H9 (cell line): ENCODE measurements at regions not wholly inside any gene's neighbourhood (a gene's known extent, or its start where the extent isn't known, plus 50 kb on each side); places are given as distances from the start of the nearest gene placed in this dataset.

Source experiments
- DNase-seq: peaks from one replicate; pipeline ENCODE4 v3.0.0-alpha.2; 2017
- H2AFZ ChIP-seq: one replicate; pipeline ENCODE4 v1.6.1; 2013; ENCODE audit warnings: mild to moderate bottlenecking, low read length, control low read depth, moderate library complexity
- H2AK5ac ChIP-seq: 2 replicates; pipeline ENCODE4 v1.6.1; 2013; ENCODE audit warnings: low read length, control low read depth, mixed read lengths; ENCODE audit not compliant: insufficient read length
- H2BK120ac ChIP-seq: one replicate; pipeline ENCODE4 v1.6.1; 2013; ENCODE audit warnings: low read depth, mild to moderate bottlenecking, low read length, control low read depth, inconsistent platforms; ENCODE audit not compliant: poor library complexity, severe bottlenecking
- H2BK12ac ChIP-seq: 2 replicates; pipeline ENCODE4 v1.6.1; 2013; ENCODE audit warnings: low read length, control low read depth, mixed read lengths, low read depth; ENCODE audit not compliant: insufficient read length
- H2BK15ac ChIP-seq: 2 replicates; pipeline ENCODE4 v1.6.1; 2013; ENCODE audit warnings: low read depth, low read length, control low read depth
- H2BK20ac ChIP-seq: one replicate; pipeline ENCODE4 v1.6.1; 2013; ENCODE audit warnings: low read depth, mild to moderate bottlenecking, low read length, control low read depth, inconsistent platforms; ENCODE audit not compliant: poor library complexity, severe bottlenecking
- H2BK5ac ChIP-seq: 2 replicates; pipeline ENCODE4 v1.6.1; 2013; ENCODE audit warnings: low read length, control low read depth, mixed read lengths; ENCODE audit not compliant: insufficient read length
- H3K14ac ChIP-seq: 2 replicates; pipeline ENCODE4 v1.6.1; 2013; ENCODE audit warnings: low read length, control low read depth; ENCODE audit not compliant: insufficient read depth
- H3K18ac ChIP-seq: 2 replicates; pipeline ENCODE4 v1.6.1; 2013; ENCODE audit warnings: low read depth, mild to moderate bottlenecking, mixed read lengths, low read length, control low read depth; ENCODE audit not compliant: insufficient read length
- H3K23ac ChIP-seq: 2 replicates; pipeline ENCODE4 v1.6.1; 2013; ENCODE audit warnings: low read length, control low read depth, mixed read lengths, low read depth; ENCODE audit not compliant: insufficient read length
- H3K23me2 ChIP-seq: 2 replicates; pipeline ENCODE4 v1.6.1; 2013; ENCODE audit warnings: low read depth, mild to moderate bottlenecking, mixed read lengths, low read length, control low read depth; ENCODE audit not compliant: insufficient read length, poor library complexity, severe bottlenecking
- H3K27ac ChIP-seq: 2 replicates; pipeline ENCODE4 v1.5.1; 2013; ENCODE audit warnings: low read length, control low read depth, mixed read lengths, low read depth; ENCODE audit not compliant: insufficient read length
- H3K27me3 ChIP-seq: 2 replicates; pipeline ENCODE4 v1.6.1; 2013; ENCODE audit warnings: low read length, control low read depth, inconsistent platforms; ENCODE audit not compliant: insufficient read depth
- H3K4ac ChIP-seq: 2 replicates; pipeline ENCODE4 v1.6.1; 2013; ENCODE audit warnings: low read depth, mild to moderate bottlenecking, control low read depth, inconsistent platforms, low read length, moderate library complexity
- H3K4me1 ChIP-seq: 2 replicates; pipeline ENCODE4 v1.6.1; 2013; ENCODE audit warnings: low read length, control low read depth, inconsistent platforms; ENCODE audit not compliant: insufficient read depth
- H3K4me2 ChIP-seq: 2 replicates; pipeline ENCODE4 v1.6.1; 2013; ENCODE audit warnings: low read length, control low read depth, mixed read lengths; ENCODE audit not compliant: insufficient read length, insufficient read depth
- H3K56ac ChIP-seq: 2 replicates; pipeline ENCODE4 v1.6.1; 2013; ENCODE audit warnings: low read depth, mild to moderate bottlenecking, mixed read lengths, low read length, control low read depth; ENCODE audit not compliant: insufficient read length
- H3K79me1 ChIP-seq: 2 replicates; pipeline ENCODE4 v1.6.1; 2013; ENCODE audit warnings: low read depth, mild to moderate bottlenecking, moderate library complexity, low read length, control low read depth, inconsistent platforms; ENCODE audit not compliant: insufficient read depth, poor library complexity, severe bottlenecking
- H3K79me2 ChIP-seq: 2 replicates; pipeline ENCODE4 v1.6.1; 2013; ENCODE audit warnings: low read length, control low read depth, inconsistent platforms; ENCODE audit not compliant: insufficient read depth
- H3K9ac ChIP-seq: 2 replicates; pipeline ENCODE4 v1.6.1; 2013; ENCODE audit warnings: low read length, control low read depth, mixed read lengths; ENCODE audit not compliant: insufficient read length; ENCODE audit errors: extremely low read depth
- H3K9me3 ChIP-seq: one replicate; pipeline ENCODE4 v1.6.1; 2013; ENCODE audit warnings: low read depth, low read length, inconsistent platforms; ENCODE audit not compliant: control insufficient read depth
- H3T11ph ChIP-seq: one replicate; pipeline ENCODE4 v1.6.1; 2013; ENCODE audit warnings: mild to moderate bottlenecking, low read length, control low read depth, inconsistent platforms
- H4K20me1 ChIP-seq: one replicate; pipeline ENCODE4 v1.6.1; 2013; ENCODE audit not compliant: control insufficient read depth, insufficient read length, insufficient read depth
- H4K5ac ChIP-seq: 2 replicates; pipeline ENCODE4 v1.6.1; 2013; ENCODE audit warnings: low read depth, mild to moderate bottlenecking, mixed read lengths, low read length, control low read depth; ENCODE audit not compliant: insufficient read length
- H4K8ac ChIP-seq: replicated peaks from 2 replicates; pipeline ENCODE4 v1.6.1; 2013; ENCODE audit warnings: low read length, control low read depth, mixed read lengths, low read depth; ENCODE audit not compliant: insufficient read length
- H4K91ac ChIP-seq: 2 replicates; pipeline ENCODE4 v1.6.1; 2013; ENCODE audit warnings: low read depth, mild to moderate bottlenecking, moderate library complexity, mixed read lengths, low read length, control low read depth; ENCODE audit not compliant: insufficient read length
- H3K27ac Mint-ChIP-seq, 3 experiments: 2 replicates in 2 of 3; 3 replicates in 1 of 3; pipeline ENCODE4 v1.8.0; 2020 to 2021; ENCODE audit warnings: mixed read lengths in 3 of 3, mild to moderate bottlenecking in 1 of 3, moderate library complexity in 1 of 3
- H3K27me3 Mint-ChIP-seq: 2 replicates; pipeline ENCODE4 v1.8.0; 2021; ENCODE audit warnings: low read depth, mild to moderate bottlenecking, moderate library complexity, mixed read lengths
- H3K36me3 Mint-ChIP-seq, 3 experiments: 2 replicates in 2 of 3; 3 replicates in 1 of 3; pipeline ENCODE4 v1.8.0; 2020 to 2021; ENCODE audit warnings: low read depth in 3 of 3, mixed read lengths in 3 of 3; ENCODE audit not compliant: insufficient read depth in 1 of 3
- H3K4me1 Mint-ChIP-seq, 2 experiments: 2 replicates each; pipeline ENCODE4 v1.8.0; 2020; ENCODE audit warnings: mixed read lengths in 2 of 2
- H3K4me3 Mint-ChIP-seq, 2 experiments: 2 replicates in 1 of 2; 3 replicates in 1 of 2; pipeline ENCODE4 v1.8.0; 2020 to 2021; ENCODE audit warnings: mild to moderate bottlenecking in 2 of 2, mixed read lengths in 2 of 2, moderate library complexity in 1 of 2
- H3K9me3 Mint-ChIP-seq, 2 experiments: 2 replicates in 1 of 2; 3 replicates in 1 of 2; pipeline ENCODE4 v1.8.0; 2020; ENCODE audit warnings: mild to moderate bottlenecking in 2 of 2, mixed read lengths in 2 of 2, moderate library complexity in 1 of 2
- TF ChIP-seq, protein P1 (sequence below): fragments of 200-600 bp; sonication (generic); conservative IDR thresholded peaks from 3 replicates; pipeline ENCODE4 v1.8.0; 2021; ENCODE audit warnings: antibody characterized with exemption, mild to moderate bottlenecking

GRCh38 chr17:70378076-70378475 is 208.7 kb downstream of the KCNJ2 start:
- TF ChIP-seq, protein P1, sequence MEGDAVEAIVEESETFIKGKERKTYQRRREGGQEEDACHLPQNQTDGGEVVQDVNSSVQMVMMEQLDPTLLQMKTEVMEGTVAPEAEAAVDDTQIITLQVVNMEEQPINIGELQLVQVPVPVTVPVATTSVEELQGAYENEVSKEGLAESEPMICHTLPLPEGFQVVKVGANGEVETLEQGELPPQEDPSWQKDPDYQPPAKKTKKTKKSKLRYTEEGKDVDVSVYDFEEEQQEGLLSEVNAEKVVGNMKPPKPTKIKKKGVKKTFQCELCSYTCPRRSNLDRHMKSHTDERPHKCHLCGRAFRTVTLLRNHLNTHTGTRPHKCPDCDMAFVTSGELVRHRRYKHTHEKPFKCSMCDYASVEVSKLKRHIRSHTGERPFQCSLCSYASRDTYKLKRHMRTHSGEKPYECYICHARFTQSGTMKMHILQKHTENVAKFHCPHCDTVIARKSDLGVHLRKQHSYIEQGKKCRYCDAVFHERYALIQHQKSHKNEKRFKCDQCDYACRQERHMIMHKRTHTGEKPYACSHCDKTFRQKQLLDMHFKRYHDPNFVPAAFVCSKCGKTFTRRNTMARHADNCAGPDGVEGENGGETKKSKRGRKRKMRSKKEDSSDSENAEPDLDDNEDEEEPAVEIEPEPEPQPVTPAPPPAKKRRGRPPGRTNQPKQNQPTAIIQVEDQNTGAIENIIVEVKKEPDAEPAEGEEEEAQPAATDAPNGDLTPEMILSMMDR = no peak
- no peaks in the 10 kb centered on the region for H3K27me3 Mint-ChIP-seq
- H3K27ac Mint-ChIP-seq = no peak overlapping the region
- H3K79me1 ChIP-seq = no peaks in the 10 kb centered on the region
- H3K79me2 ChIP-seq = no peaks in the 10 kb centered on the region
- no peaks in the 10 kb centered on the region for H3K23me2 ChIP-seq
- H2AFZ ChIP-seq = no peak overlapping the region
- H3T11ph ChIP-seq = no peak overlapping the region
- H3K14ac ChIP-seq = no peak overlapping the region
- no peak overlapping the region for H4K8ac ChIP-seq
- H3K4me1 Mint-ChIP-seq = peaks cover 0 to 6% of the 10 kb centered on the region in 2 experiments; a peak in 2 of 4 replicates
- H4K91ac ChIP-seq = no peak overlapping the region
- H3K4me2 ChIP-seq = no peak overlapping the region
- no peak overlapping the region for H3K27ac ChIP-seq
- H3K4me3 Mint-ChIP-seq = no peak overlapping the region
- H3K4me1 ChIP-seq = no peaks in the 10 kb centered on the region
- H2AK5ac ChIP-seq = no peak overlapping the region
- no peaks in the 10 kb centered on the region; a peak in 1 of 7 replicates for H3K36me3 Mint-ChIP-seq
- no peak overlapping the region for H4K5ac ChIP-seq
- H2BK15ac ChIP-seq = no peak overlapping the region
- H2BK20ac ChIP-seq = no peak overlapping the region
- H3K9me3 Mint-ChIP-seq = 0 out of 5 replicates have a peak, but pooled peaks cover 0 to 4% of the 10 kb centered on the region in 2 experiments
- no peaks in the 10 kb centered on the region for H3K9me3 ChIP-seq
- H2BK5ac ChIP-seq = no peak overlapping the region
- no peak overlapping the region for H3K4ac ChIP-seq
- H2BK12ac ChIP-seq = no peak overlapping the region
- H3K18ac ChIP-seq = no peak overlapping the region
- H4K20me1 ChIP-seq = no peaks in the 10 kb centered on the region
- no peak overlapping the region for H3K9ac ChIP-seq
- H3K23ac ChIP-seq = no peak overlapping the region
- DNase-seq = no peak
- no peak overlapping the region for H3K56ac ChIP-seq
- H2BK120ac ChIP-seq = no peak overlapping the region
- H3K27me3 ChIP-seq = no peaks in the 10 kb centered on the region
